Gastrocnemius medialis (tissue), 4 donors: ENCODE measurements at regions not wholly inside any gene's neighbourhood (a gene's known extent, or its start where the extent isn't known, plus 50 kb on each side); places are given as distances from the start of the nearest gene placed in this dataset.
"Not testable (repeated sequence)": the region's sequence is repeated elsewhere in the genome, so short reads cannot be mapped to it uniquely, and the experiment has no call there.

ENCODE experiments used
- POLR2A ChIP-seq, 2 donors: fragments of 450-650 bp; IDR thresholded peaks; one replicate each; pipeline ENCODE4 v1.6.1; 2017; ENCODE audit warnings: antibody characterized with exemption in 2 of 2, mild to moderate bottlenecking in 2 of 2, moderate library complexity in 2 of 2
- TF ChIP-seq, protein P1 (sequence below), 5 experiments: fragments of 450-650 bp in 3 of 5; fragments of 200-600 bp in 2 of 5; sonication (generic) in 2 of 5; IDR thresholded peaks in 4 of 5; conservative IDR thresholded peaks in 1 of 5; 1 replicate in 4 of 5; 2 replicates in 1 of 5; pipeline ENCODE4 v1.5.1; 2016 to 2019; ENCODE audit warnings: antibody characterized with exemption in 5 of 5, mild to moderate bottlenecking in 3 of 5, moderate library complexity in 3 of 5

DNA sequence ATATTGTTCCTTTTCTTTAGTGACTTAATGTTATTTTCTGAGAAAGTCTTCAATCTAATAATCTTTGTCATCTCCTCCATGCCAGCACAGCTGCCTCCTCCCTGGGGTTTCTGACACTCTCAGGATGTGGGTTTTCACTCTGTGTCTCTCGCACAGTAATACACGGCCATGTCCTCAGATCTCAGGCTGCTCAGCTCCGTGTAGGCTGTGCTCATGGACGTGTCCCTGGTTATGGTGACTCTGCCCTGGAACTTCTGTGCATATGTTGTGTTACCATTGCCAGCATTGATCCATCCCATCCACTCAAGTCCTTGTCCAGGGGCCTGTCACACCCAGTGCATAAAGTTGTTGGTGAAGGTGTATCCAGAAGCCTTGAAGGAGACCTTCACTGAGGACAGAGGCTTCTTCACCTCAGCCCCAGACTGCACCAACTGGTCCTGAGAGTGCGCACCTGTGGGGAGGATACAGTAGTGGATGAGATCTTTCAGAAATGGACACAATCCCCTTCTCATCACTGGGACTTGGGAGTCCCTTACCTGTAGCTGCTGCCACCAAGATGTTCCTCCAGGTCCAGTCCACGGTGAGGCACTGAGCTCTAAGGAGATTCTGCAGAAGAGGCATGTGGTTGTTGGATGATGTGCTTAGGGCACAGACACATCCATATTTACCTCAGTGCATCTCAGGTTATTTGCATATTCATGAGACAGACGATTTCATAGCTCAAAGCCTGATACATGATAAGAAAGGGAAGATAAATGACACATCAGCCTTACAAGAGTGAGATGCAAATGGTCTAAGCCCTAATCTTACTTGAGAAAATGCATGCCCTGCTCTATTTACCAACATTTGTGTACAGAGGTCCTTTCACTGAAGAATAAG is 114.7 kb downstream of the OR4M2 start:
- TF ChIP-seq, protein P1, sequence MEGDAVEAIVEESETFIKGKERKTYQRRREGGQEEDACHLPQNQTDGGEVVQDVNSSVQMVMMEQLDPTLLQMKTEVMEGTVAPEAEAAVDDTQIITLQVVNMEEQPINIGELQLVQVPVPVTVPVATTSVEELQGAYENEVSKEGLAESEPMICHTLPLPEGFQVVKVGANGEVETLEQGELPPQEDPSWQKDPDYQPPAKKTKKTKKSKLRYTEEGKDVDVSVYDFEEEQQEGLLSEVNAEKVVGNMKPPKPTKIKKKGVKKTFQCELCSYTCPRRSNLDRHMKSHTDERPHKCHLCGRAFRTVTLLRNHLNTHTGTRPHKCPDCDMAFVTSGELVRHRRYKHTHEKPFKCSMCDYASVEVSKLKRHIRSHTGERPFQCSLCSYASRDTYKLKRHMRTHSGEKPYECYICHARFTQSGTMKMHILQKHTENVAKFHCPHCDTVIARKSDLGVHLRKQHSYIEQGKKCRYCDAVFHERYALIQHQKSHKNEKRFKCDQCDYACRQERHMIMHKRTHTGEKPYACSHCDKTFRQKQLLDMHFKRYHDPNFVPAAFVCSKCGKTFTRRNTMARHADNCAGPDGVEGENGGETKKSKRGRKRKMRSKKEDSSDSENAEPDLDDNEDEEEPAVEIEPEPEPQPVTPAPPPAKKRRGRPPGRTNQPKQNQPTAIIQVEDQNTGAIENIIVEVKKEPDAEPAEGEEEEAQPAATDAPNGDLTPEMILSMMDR (IDR thresholded peaks at IDR 0.05 in 4 of 5, conservative IDR thresholded peaks at IDR 0.05 in 1 of 5) = not testable (repeated sequence)
- TF ChIP-seq POLR2A (IDR thresholded peaks at IDR 0.05) = not testable (repeated sequence)
